Adipocyte (in vitro differentiated cells): ENCODE measurements at regions not wholly inside any gene's neighbourhood (a gene's known extent, or its start where the extent isn't known, plus 50 kb on each side); places are given as distances from the start of the nearest gene placed in this dataset.
A peak's percentile ranks its signal among the peaks of the same experiment; 100 is the strongest.

Experiments
- DNase-seq: peaks from one replicate; pipeline ENCODE4 v3.0.0-alpha.2; 2015; ENCODE audit warnings: low read depth
- H3K27me3 ChIP-seq: replicated peaks from 2 replicates; pipeline ENCODE4 v1.7.0; 2013; ENCODE audit warnings: mild to moderate bottlenecking, low read length, moderate library complexity; ENCODE audit not compliant: control insufficient read depth, insufficient read depth
- H3K36me3 ChIP-seq: 2 replicates; pipeline ENCODE4 v1.7.0; 2013; ENCODE audit warnings: low read length, mild to moderate bottlenecking, moderate library complexity; ENCODE audit not compliant: control insufficient read depth, insufficient read depth, severe bottlenecking
- H3K4me1 ChIP-seq: 2 replicates; pipeline ENCODE4 v1.7.0; 2013; ENCODE audit warnings: mild to moderate bottlenecking, low read length, moderate library complexity; ENCODE audit not compliant: control insufficient read depth, insufficient read depth
- H3K4me3 ChIP-seq: 2 replicates; pipeline ENCODE4 v1.7.0; 2013; ENCODE audit warnings: mild to moderate bottlenecking, low read length, moderate library complexity
- H3K9ac ChIP-seq: 2 replicates; pipeline ENCODE4 v1.7.0; 2013; ENCODE audit warnings: mild to moderate bottlenecking, low read length, moderate library complexity
- H3K9me3 ChIP-seq: 2 replicates; pipeline ENCODE4 v1.7.0; 2013; ENCODE audit warnings: mild to moderate bottlenecking, low read length, moderate library complexity; ENCODE audit not compliant: control insufficient read depth

GRCh38 chr18:65146482-65147021 lies 604.3 kb upstream of the CDH7 start:
- peaks cover 3% of the 10 kb centered on the region for H3K9me3 ChIP-seq
- no peaks in the 10 kb centered on the region for H3K4me1 ChIP-seq
- H3K27me3 ChIP-seq: no peaks in the 10 kb centered on the region
- no peak overlapping the region for H3K9ac ChIP-seq
- H3K36me3 ChIP-seq: no peaks in the 10 kb centered on the region
- no peak overlapping the region for H3K4me3 ChIP-seq
- no peak for DNase-seq

- no peak for DNase-seq
- Histone ChIP-seq H3K36me3 (no peaks in the 10 kb centered on the region), H3K4me3 (no peak overlapping the region), H3K4me1 (no peaks in the 10 kb centered on the region), H3K27me3 (no peaks in the 10 kb centered on the region), H3K9me3 (no peaks in the 10 kb centered on the region), H3K9ac (no peak overlapping the region)
These were observed 605.5 kb upstream of the CDH7 start for GRCh38 chr18:65145312-65145711.

GRCh38 chr18:65133610-65134009 lies 617.2 kb upstream of the CDH7 start:
- Histone ChIP-seq H3K9me3 (peaks cover 10% of the 10 kb centered on the region), H3K27me3 (no peaks in the 10 kb centered on the region), H3K4me1 (no peaks in the 10 kb centered on the region), H3K4me3 (no peak overlapping the region), H3K36me3 (no peaks in the 10 kb centered on the region), H3K9ac (no peak overlapping the region)
- no peak for DNase-seq

GRCh38 chr18:65124633-65125032 lies 626.2 kb upstream of the CDH7 start:
- H3K9me3 ChIP-seq: peaks cover 8% of the 10 kb centered on the region
- no peak for DNase-seq
- H3K36me3 ChIP-seq: no peaks in the 10 kb centered on the region
- no peaks in the 10 kb centered on the region for H3K27me3 ChIP-seq
- H3K9ac ChIP-seq: no peak overlapping the region
- no peak overlapping the region for H3K4me3 ChIP-seq
- no peaks in the 10 kb centered on the region for H3K4me1 ChIP-seq

DNA sequence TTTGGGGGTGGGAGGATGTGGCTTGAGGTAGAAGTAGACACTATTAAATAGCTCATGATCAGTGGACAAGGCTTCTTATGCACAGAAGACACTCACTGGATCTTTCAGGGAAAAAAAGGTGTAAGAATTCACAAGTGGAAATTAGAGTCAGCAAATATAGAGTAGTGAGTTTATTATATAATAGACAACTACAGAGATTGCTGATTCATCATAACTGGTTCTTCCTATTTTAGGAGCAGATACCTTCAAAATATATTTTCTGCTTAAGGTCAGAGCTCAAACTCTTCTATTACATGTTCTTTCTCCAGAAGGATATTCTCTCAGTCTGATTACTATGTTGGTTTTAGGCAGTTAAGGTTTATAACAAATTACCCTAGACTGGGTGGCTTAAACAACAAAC lies 646.9 kb upstream of the CDH7 start:
- Histone ChIP-seq H3K4me1 (no peaks in the 10 kb centered on the region), H3K36me3 (no peaks in the 10 kb centered on the region), H3K9ac (no peak overlapping the region), H3K27me3 (no peaks in the 10 kb centered on the region), H3K4me3 (no peak overlapping the region), H3K9me3 (no peaks in the 10 kb centered on the region)
- no peak for DNase-seq

- Histone ChIP-seq H3K4me3 (no peak overlapping the region), H3K36me3 (no peaks in the 10 kb centered on the region), H3K27me3 (no peaks in the 10 kb centered on the region), H3K9me3 (no peaks in the 10 kb centered on the region), H3K4me1 (no peaks in the 10 kb centered on the region), H3K9ac (no peak overlapping the region)
- DNase-seq: no peak
These were observed 657.5 kb upstream of the CDH7 start for GRCh38 chr18:65093346-65093745.

DNA sequence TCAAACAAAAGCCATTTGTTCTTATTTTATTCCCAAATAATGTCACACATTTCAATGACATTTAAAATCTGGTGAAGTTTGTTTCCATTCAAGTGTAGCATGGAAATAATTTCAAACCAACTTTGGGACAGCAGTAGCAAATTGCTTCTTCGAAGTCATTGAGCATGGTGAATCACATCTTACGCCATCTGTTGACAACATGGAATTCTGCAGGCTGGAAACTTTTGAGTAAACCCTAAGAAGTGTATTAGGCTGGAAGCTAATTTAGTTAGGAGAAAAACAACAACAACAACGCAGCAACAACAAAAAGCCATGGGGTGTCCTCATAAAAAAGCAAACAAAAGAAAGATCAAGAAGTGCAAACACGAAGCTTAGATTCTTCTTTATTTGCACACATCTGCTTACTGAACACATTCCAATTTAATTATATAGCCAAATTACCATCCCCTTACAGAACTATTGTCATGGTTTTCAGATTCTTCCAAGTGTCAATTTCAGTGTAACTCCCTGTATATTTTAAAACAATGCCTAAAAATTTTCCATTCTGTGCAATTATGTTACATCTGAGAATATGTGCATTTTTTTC lies 659.0 kb upstream of the CDH7 start:
- H3K4me3 ChIP-seq: no peak overlapping the region

DNA sequence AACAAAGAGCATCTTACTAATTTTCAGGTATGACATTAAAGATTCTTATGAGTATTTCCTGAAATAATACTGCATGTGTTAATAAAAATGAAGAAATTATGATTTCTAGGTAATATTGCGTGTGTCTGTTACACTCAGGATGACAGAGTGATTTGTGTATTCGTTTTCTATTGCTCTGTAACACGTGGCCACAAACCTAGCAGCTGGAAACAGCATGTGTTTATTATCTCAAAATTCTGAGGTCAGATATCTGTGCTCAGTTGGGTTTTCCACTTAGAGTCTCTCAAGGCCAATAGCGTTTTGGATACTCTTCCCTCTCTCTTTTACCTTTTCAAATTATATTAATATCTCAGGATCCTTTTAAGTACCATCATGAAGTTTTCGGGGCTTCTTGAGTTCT lies 667.9 kb upstream of the CDH7 start:
- DNase-seq: no peak
- no peaks in the 10 kb centered on the region for H3K9me3 ChIP-seq
- H3K36me3 ChIP-seq: no peaks in the 10 kb centered on the region
- no peaks in the 10 kb centered on the region for H3K4me1 ChIP-seq
- H3K9ac ChIP-seq: no peak overlapping the region
- H3K4me3 ChIP-seq: no peak overlapping the region
- H3K27me3 ChIP-seq: no peaks in the 10 kb centered on the region

More for the DNA sequence above, 659.0 kb upstream of the CDH7 start:
- no peaks in the 10 kb centered on the region for H3K36me3 ChIP-seq
- no peaks in the 10 kb centered on the region for H3K27me3 ChIP-seq
- no peak overlapping the region for H3K9ac ChIP-seq
- peak; percentile 22 for DNase-seq
- H3K4me1 ChIP-seq: no peaks in the 10 kb centered on the region
- no peaks in the 10 kb centered on the region for H3K9me3 ChIP-seq

GRCh38 chr18:65081786-65082185 lies 669.0 kb upstream of the CDH7 start:
- Histone ChIP-seq H3K9me3 (no peaks in the 10 kb centered on the region), H3K27me3 (no peaks in the 10 kb centered on the region), H3K4me1 (no peaks in the 10 kb centered on the region), H3K4me3 (no peak overlapping the region), H3K36me3 (no peaks in the 10 kb centered on the region), H3K9ac (no peak overlapping the region)
- DNase-seq: no peak

- no peaks in the 10 kb centered on the region for H3K36me3 ChIP-seq
- no peak for DNase-seq
- no peak overlapping the region for H3K9ac ChIP-seq
- no peaks in the 10 kb centered on the region for H3K4me1 ChIP-seq
- H3K9me3 ChIP-seq: no peaks in the 10 kb centered on the region
- H3K4me3 ChIP-seq: no peak overlapping the region
- H3K27me3 ChIP-seq: no peaks in the 10 kb centered on the region
These were observed 677.7 kb upstream of the CDH7 start for GRCh38 chr18:65073060-65073550.

GRCh38 chr18:65057439-65058083 lies 693.3 kb upstream of the CDH7 start:
- Histone ChIP-seq H3K9ac (no peak overlapping the region), H3K36me3 (no peaks in the 10 kb centered on the region), H3K4me3 (no peak overlapping the region), H3K4me1 (no peaks in the 10 kb centered on the region), H3K9me3 (peaks cover 2% of the 10 kb centered on the region), H3K27me3 (no peaks in the 10 kb centered on the region)
- no peak for DNase-seq
